GM18868 (cell line): ENCODE measurements at regions not wholly inside any gene's neighbourhood (a gene's known extent, or its start where the extent isn't known, plus 50 kb on each side); places are given as distances from the start of the nearest gene placed in this dataset.
"Not testable (repeated sequence)": the region's sequence is repeated elsewhere in the genome, so short reads cannot be mapped to it uniquely, and the experiment has no call there.

Experiments
- ATAC-seq: cut with Tn5 transposase; IDR thresholded peaks from one replicate; pipeline ENCODE4 v1.9.1; 2021; ENCODE audit warnings: mild to moderate bottlenecking, moderate library complexity; ENCODE audit not compliant: unreplicated experiment

DNA sequence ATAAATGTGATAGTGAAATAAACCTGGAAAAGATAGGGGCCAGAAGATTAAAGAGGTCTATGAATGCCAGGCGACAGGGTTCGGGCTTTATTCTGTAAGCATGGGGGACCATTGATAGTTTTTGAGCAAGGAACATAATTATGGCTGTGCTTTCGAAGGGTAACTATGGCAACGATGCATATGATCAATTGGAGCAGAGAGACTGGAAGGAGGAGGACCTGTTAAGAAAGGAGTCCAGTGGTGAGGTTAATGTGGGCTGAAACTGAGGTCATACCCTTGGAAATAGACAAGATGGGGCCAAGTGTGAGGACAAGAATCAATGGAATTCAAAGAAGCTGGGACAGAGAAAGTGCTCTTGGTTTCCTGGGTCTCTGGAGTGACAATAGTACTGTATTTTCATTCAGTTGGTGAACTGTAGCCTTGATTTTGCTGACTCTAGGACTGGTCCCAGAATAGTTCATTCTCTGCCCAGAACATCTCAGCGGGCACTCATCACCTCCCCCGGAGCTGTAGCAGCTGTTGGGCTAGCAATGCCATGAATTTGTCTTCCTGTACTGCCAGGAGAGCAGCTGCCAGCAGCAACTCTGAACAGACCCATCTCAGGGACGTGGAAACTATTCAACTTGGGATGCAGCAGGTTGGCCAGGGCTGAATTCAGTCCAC, 108.4 kb downstream of the SRGAP2 start:
- not testable (repeated sequence) for ATAC-seq

DNA sequence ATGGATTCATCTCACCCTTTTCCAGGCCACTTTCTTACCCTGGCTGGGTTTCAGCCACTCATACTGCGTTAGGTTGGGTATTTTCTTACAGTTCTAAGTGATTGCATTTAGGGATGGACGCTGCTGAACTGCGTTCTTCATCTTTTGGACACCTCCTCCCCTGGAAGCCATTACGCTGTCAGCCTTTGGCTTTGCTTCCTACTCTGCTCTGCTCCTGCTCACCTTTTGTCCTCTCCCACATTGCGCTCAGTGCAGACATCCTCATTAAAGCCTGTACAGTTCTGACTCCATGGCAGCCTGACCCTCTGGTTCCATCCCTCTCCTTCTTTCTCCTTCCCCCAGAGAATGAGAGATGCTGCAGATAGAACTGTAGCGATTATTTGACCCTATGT, 108.9 kb downstream of the SRGAP2 start:
- not testable (repeated sequence) for ATAC-seq

DNA sequence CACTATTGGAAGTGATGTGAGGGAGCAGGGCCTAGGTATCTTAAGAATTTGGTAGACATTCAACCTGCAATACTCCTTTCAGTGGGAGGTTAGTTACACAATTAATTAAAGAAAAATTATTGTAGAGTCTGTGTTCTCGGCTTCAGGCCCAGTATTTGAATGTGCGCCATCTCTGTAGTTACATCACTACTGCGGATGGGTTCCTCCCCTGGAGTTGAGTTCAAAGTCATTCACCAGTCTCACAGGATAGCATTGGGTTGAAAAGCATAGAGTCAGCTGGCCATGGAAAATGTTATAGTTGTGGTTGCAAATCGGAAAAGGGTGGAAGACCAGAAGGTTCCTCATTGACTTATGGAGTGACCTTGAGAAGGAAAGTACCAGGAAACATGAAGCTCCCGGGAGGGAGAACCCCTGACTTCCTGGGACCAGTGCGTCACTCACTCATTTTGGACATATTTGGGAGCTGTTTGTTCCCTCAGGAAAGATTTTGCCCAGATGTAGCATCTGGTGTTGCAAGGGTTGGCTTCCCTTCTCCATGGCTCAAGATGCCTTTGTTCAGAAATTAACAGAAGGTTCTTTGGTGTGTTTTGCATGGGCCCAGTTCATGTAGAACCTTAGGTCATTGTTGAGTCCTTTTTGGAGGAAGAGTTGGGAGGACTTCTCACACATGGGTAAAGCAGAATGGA, 111.8 kb downstream of the SRGAP2 start:
- not testable (repeated sequence) for ATAC-seq

DNA sequence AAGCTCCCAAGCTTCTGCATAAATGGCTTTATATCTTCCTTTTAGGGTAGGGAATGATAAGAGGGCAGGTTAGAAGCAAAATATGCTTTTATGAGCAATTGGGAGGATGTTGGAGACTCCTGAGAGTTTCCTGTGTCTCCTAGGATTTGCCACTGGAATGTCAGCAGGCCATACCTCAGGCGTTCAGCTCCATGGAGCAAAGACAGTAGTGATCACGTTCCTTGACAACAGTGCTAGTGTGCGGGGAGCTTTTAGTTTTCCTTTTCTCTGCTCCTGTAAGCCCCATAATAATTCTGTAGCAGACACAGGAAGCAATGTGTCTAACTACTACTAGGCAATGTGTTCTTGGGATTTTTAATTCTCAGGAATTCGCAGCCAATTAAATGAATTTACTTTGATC, 113.6 kb downstream of the SRGAP2 start:
- ATAC-seq, result not testable (repeated sequence)

DNA sequence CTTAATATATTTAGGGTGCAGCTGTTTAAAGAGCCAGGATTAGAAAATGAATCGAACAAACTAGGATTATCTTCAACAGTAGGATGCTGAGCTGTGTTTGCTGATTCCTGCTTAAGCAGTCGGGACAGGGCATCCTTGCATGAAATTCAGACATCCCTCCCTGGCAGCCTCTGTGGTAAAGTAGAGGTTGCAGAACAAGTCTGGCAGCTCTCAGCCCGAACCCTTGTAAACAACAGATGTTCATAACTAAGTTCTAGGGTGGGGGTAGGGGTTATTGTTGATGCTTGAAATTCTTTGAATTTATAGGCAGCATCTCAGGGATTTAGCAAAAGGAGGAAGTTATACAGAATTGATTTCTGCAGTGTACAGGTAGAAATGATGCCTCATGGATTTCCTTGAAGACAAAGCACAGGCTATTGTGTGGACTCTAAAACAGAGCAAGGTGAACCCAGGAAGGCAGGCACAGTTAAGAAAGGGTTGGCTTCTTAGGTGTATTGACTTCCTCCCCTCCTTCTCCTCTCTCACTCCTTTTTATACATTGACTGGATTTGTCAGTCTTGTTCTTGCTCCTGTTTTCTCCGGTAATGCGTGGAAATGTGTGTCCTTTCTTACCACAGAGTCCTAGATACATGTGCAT, 114.7 kb downstream of the SRGAP2 start:
- not testable (repeated sequence) for ATAC-seq

DNA sequence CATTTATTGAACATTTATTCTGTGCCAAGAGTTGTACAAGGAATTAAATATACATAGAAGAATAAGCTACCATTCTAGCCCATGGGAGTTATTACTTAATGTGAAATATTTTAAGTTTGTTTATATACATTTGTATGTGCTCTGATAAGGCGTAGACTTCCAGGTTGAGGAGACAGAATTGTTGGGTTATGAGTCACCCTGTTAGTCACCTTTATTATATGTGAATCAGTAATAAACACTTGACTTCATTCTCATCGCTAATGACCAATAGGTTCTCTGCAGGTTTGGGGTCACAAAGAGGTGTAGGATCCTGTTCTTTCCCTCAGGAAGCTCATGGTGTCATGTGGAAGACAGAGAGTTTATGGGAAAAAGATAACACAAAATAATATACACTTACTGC, 116.9 kb downstream of the SRGAP2 start:
- not testable (repeated sequence) for ATAC-seq

DNA sequence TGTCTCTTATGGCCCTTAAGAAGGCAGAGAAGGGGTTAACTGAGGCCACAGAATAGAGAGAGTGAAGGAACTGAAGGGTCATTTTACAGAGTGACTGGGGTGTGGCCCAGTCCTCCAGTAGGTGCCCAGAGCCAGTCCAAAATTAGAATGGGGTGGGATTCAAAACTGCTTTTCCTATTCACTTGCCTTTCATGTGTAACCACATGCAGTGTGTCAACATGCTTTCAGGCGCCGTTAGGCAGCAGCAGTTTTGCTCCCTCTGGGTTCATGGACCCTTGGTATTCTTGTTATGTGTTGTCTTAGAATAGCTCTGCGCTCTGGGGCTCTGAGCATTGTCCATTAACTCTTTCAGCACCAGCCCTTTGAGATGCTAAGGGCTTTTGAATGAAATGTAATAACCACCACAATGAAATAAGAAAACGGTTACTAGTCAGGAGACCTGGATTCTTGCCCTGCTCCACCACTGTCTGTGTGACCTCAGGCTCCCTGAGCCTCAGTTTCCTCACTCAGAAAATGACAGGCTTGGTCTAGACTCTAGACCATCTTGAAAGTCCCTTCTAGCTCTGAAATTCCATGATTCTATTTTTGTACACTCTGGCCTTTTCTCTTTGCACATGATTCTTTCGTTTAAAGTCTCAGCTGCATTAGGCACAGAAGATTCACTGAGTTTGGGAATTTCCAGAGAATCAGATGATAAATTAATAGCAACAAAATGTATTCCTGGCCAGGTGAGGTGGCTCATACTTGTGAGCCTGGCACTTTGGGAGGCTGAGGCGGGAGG, 123.0 kb downstream of the SRGAP2 start:
- ATAC-seq, result not testable (repeated sequence)

DNA sequence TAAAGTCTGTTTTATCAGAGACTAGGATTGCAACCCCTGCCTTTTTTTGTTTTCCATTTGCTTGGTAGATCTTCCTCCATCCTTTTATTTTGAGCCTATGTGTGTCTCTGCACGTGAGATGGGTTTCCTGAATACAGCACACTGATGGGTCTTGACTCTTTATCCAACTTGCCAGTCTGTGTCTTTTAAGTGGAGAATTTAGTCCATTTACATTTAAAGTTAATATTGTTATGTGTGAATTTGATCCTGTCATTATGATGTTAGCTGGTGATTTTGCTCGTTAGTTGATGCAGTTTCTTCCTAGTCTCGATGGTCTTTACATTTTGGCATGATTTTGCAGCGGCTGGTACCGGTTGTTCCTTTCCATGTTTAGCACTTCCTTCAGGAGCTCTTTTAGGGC, 128.3 kb downstream of the SRGAP2 start:
- not testable (repeated sequence) for ATAC-seq

DNA sequence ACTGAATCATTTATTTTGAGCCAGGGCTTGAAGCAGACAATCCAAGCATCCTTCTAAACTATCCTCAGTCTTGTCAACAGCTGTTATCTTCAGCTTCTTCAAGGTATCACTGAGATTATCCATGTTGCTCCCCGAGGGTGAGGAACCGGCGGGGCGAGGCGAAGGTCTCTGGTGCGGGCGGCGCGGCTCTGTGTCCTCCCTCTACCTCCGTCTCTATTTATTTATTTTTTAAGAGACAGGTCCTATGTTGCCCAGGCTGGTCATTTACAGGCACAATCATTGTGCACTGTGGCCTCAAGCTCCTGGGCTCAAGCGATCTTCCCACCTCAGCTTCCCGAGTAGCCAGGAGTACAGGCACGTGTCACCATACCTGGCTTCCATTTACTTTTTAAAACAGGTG, 130.0 kb downstream of the SRGAP2 start:
- ATAC-seq, result not testable (repeated sequence)

DNA sequence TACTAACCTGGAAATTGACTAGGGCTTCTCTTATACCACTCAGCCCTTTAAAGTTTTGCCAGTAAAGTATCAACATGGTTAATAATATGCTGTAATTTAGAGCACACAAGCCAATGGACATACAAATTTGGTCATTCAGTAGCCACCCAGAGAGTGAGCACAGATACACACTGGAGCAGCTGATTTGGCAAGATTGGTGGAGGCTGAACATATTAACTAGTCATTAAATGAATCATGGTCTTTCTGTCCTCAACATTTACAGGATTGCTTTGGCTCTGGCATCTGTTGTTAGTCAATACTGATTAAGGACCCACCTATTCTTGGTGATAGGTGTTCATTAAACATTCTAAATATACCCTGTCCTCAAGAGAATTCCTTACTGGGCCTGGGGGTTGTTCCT, 130.6 kb downstream of the SRGAP2 start:
- not testable (repeated sequence) for ATAC-seq

DNA sequence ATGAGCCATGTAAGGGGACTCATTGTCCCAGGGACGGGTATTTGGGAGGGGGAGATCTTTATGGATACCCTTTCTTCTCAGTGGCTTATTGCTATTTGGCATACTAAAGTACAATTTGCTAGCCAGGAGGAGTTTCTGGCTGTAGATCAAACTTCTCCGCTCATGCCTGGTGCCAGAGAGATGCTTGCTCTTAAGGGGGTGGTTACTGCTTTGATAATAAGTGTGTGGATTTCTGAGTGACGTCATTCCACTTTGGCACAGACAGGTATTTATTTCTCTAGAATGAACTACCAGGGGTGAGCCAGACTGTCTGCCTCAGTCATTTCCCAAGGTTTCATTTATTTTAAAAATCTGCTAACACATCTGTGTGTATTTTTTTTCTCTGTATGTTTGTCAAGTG, 131.1 kb downstream of the SRGAP2 start:
- not testable (repeated sequence) for ATAC-seq

DNA sequence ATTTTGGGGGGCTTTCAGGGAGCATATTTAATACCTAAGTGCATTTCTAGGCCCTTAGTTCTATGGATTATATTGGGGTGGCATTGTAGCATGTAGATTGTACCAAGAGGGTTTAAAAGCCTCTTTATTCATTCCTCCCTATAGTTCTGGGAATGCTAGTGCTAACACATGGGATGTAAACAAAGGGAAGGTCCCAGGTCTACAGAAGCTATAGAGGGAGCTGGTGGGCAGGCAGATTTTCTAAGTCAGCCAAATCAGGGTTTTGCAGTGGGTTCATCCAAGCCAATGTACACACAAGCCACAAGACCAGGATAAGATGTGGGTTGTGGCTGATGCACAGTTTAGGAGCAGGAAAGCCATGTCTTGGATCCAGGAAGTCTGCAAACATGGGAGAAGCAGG, 131.8 kb downstream of the SRGAP2 start:
- ATAC-seq, result not testable (repeated sequence)

DNA sequence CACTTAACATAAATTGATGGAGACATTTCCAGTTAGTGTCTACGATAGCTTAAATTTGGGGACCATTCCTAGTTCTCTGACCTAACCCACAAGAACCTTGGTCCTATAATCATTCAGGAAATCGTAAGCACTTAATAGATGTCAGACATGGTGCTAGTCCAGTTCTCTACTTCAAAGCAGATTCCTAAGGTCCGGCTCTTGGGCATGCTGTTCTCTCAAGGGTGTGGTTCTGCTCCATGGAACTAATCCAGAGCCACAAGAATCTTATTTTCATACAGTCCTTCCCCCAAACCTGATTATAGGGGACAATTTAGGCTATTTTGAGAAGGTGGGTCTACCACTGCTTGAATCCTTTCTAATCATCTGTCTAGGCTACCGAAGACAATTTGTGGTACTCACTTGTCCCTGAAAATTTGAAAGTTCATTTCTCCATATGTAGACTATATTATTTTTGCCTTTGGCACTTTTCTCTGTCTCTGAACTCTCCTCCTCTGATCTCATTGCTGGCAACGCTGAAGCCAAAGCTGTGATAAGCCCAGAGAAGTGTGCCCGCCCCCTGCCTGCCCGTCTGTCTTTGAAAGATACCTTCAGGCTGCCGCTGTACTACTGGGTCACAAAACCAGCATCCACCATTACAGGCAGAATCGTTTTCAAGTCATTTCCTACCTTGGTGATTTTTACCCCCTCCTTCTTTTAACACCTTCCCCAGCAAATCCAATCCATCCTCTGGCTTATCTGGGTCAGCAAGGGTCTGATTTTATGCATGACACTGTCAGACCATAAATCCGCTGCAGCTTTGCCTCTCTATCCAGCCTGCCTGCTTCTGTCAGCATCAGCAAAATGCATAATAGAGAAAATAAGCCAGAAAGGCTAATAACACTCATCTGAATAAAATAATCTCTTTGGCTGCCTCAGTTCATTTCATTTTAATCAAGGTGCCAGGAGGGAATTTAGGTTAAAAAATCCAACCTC, 132.8 kb downstream of the SRGAP2 start:
- ATAC-seq, result not testable (repeated sequence)

DNA sequence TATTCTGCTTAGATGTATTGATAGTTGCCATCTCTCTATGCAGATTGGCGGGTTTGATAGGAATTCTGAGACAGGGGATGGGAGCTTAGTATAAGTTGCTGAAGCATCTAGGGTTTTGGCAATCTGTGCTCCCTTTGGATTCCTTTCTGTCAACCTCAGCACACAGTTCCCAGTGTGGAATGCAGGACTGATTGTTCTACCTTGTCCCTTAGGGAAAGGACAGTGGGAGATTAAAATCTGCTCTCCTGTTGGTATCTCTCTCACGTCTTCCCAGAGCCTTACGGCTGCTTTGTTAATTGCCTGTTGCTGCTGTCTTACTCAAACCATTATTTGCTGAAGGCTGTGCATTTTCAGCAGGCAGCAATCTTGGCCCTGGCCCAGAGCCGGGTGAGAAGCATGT, 133.3 kb upstream of the IKBKE start:
- not testable (repeated sequence) for ATAC-seq

DNA sequence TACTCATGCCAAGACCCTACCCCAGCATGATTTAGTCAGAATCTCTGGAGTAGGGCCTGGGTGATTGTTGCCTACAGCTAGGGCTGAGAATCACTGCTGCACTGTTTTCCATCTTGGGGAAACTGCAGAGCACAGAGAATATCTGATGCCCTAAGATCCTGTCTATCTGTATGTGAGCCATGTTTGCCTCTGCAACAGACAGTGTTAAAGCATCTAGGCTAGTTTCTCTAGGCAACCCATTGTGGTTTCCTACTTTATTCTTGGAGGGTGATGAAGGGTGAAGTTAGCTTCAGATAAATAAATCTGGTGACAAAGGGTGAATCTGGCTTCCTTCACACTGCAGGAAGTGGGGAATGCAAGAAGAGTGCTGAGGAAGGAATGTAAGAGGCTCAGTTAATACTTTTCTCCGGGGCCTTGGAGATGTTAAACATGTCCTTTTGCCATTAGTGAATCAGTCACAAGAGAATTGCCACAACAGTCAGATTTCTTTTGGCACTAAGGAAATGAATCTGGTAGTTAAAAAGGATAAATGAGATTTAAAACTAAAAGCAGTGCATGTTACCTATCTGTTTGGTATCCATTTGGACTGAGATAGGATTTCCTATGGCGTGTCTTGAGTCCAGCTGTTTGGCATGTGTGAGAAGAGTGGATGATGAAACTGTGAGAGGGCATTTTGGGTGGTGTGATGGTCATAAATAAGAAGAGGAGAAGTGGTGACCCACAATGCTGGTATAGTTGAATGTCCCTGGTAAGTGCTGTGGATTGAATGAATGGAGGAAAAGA, 119.6 kb upstream of the IKBKE start:
- not testable (repeated sequence) for ATAC-seq

DNA sequence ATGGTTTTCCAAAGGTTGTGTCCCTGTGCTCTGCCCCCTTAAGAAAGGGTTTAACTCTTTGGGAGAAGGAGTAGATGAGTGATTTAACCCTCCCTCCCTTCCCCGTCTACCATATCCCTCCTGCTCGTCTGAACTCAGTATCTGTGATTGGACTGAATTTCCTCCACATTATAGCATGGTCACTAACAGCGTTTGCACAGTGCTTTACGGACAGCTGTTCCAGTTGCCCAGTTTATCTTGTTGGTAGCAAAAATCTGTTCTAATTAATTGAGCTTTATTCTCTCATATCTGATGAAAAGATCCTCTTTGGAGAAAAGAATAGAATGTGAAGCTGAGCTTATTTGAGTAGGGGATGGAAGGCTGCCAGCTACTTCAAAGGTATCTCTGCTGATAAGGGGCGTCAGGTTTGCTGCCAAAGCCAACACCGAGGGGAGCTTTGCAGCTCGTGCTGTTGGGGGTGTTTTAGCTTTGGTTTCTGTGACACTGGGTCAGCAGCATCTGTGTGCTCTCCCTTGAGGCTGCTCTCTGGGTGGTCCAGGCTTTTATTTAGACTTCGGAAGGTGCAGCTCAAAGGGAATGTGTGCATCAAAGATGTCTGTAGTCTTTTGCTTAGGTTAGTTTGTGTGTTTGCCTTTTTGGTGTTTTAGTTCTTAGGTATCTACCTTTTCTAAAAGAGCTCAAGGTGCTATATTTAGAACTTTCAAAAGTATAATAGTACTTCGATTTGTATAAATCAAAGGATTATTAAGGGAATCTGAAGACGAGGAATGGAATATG, 118.8 kb upstream of the IKBKE start:
- not testable (repeated sequence) for ATAC-seq

DNA sequence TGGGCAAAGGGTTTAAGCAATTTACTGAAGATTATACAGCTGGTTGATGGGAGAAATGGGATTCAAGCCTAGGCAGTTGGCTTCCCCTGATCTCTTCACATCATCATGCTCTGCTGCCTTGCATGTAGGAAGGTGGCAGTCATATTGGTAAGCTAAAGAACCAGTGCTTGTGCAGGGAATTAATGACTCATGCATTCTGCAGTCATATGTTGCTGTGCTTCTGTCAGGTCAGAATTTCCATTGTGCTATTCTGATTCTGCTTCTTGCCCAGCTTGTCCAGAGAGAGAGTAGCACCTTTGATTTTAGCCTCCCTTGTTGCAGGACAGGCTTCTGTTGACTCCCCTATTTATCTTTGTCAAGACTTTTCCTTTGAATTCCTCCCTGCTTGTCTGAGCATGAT, 114.0 kb upstream of the IKBKE start:
- peak; percentile 77 for ATAC-seq

DNA sequence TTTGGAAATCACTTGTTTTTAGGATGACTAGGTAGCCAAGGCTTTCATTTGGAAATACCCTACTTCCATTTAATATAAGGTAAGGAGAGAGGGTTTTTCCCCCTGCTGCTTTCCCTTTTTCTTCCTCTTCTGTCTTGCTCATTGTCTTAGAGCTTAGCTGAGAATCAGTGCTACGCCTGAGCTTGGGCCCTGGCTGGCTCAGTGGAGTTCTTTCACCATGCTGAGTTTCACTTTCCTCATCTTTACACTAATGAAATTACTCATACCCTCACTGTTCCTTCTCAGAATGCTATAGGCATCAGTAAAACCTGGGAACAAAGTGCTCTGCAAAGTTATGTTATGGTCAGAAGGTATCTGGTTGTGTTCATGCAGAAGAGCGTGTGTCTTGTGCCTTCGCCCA, 112.3 kb upstream of the IKBKE start:
- peak; percentile 73 for ATAC-seq

DNA sequence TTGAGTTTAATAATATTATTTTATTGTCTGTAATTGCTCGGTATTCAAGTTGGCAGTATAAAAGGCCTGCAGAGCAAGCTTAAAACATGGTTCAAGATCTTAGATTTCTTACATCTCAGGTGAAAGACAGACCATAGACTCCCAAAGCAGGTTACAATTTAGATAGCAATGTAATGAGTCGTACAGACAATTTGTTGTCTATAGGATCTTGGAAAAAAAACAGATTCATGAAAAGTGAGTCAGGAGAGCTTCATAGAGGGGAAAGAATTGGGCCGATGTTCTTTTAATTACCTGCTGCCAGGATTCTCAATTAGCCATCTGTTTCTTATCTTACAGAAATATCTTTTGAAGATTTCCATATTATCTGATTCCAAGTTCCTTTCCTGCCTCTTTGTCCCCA, 111.5 kb upstream of the IKBKE start:
- ATAC-seq, result not testable (repeated sequence)
